LNCAP (cell line): ENCODE measurements at regions not wholly inside any gene's neighbourhood (a gene's known extent, or its start where the extent isn't known, plus 50 kb on each side); places are given as distances from the start of the nearest gene placed in this dataset.

Experiments
- TF ChIP-seq, protein P1 (sequence below): fragments of 450-650 bp; IDR thresholded peaks from 2 replicates; pipeline ENCODE4 v1.5.1; 2017; ENCODE audit warnings: mild to moderate bottlenecking

DNA sequence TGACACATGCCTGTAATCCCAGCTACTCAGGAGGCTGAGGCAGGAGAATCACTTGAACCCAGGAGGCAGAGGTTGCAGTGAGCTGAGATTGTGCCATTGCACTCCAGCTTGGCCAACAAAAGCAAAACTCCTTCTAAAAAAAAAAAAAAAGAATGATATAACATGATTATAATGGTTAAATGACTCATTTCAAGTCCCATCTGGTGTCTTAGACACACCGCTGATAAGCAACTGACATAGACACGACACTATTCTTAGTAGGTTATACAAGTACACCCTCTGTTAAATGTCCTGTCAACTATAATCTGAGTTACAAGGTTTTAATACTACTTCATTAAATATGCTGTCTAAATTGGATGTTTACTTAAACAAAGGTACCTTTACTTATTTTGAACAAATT is 405.3 kb upstream of the CLINT1 start:
- TF ChIP-seq, protein P1, sequence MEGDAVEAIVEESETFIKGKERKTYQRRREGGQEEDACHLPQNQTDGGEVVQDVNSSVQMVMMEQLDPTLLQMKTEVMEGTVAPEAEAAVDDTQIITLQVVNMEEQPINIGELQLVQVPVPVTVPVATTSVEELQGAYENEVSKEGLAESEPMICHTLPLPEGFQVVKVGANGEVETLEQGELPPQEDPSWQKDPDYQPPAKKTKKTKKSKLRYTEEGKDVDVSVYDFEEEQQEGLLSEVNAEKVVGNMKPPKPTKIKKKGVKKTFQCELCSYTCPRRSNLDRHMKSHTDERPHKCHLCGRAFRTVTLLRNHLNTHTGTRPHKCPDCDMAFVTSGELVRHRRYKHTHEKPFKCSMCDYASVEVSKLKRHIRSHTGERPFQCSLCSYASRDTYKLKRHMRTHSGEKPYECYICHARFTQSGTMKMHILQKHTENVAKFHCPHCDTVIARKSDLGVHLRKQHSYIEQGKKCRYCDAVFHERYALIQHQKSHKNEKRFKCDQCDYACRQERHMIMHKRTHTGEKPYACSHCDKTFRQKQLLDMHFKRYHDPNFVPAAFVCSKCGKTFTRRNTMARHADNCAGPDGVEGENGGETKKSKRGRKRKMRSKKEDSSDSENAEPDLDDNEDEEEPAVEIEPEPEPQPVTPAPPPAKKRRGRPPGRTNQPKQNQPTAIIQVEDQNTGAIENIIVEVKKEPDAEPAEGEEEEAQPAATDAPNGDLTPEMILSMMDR, result no peak

GRCh38 chr5:158261674-158262367 is 402.9 kb upstream of the CLINT1 start:
- TF ChIP-seq, protein P1, result no peak

GRCh38 chr5:158256096-158256495 is 397.2 kb upstream of the CLINT1 start:
- TF ChIP-seq, protein P1, result no peak

GRCh38 chr5:158255609-158256008 is 396.7 kb upstream of the CLINT1 start:
- TF ChIP-seq, protein P1, result no peak

DNA sequence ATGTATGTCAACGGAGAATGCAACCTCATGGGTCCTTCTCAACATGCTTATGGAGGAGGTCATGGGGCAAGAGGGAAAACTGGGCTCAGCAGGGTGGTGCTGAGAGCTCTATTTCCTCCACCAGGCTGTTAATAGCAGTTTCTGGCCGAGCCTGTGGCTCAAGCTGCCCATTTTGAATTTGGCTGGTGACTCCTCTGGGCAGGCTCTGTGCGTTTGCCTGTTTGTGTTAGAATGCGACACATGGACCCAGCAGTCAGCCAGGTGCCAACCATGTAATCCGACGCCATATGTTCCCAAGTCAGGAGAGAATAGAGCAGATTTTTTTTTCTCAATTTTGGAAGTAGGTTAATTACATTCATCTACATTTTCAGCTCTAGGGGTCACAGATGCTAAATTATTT is 387.7 kb upstream of the CLINT1 start:
- TF ChIP-seq, protein P1, result no peak

GRCh38 chr5:158245513-158245912 is 386.6 kb upstream of the CLINT1 start:
- TF ChIP-seq, protein P1, result no peak

DNA sequence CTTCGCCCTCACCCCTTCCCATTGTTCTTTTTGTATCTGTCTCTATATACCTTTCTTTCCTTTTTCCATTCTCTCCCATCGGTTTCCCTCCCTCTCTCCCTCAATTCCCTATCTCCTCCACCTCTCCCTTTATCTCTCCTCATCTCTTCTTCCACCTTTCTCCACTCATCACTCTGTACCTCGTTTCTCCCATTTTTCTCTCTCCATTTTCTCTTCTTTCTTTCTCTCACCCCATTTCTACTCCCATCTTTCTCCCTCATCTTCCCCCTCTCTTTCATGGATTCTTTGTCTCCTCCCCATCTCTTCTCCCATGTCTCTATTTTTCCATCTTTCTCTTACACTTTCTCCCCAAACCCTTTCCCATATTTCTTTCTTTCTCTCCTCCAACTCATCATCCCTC is 385.9 kb upstream of the CLINT1 start:
- TF ChIP-seq, protein P1, result no peak
